ENCODE measurements at regions not wholly inside any gene's neighbourhood (a gene's known extent, or its start where the extent isn't known, plus 50 kb on each side); places are given as distances from the start of the nearest gene placed in this dataset.

- Mint-ChIP-seq H3K27me3 (ENCODE audit: insufficient read depth) (peaks cover 2% of the 10 kb centered on the region; the same call in 1 of the 2 replicates), H3K4me1 (ENCODE audit: low read depth) (peaks cover 56% of the 10 kb centered on the region), H3K27ac (no peak overlapping the region), H3K4me3 (no peak overlapping the region), H3K36me3 (ENCODE audit: low read depth) (0 out of 2 replicates have a peak, but pooled peaks cover 6% of the 10 kb centered on the region), H3K9me3 (no peaks in the 10 kb centered on the region)
- no peak for TF ChIP-seq CTCF (IDR thresholded peaks at IDR 0.05)
- no peak for DNase-seq
Measured at GRCh38 chr3:31102196-31102879, 207.9 kb upstream of the GADL1 start.

GRCh38 chr3:31103181-31103580 lies 208.7 kb upstream of the GADL1 start:
- Mint-ChIP-seq H3K9me3 (no peaks in the 10 kb centered on the region), H3K4me1 (ENCODE audit: low read depth) (peaks cover 56% of the 10 kb centered on the region), H3K27me3 (ENCODE audit: insufficient read depth) (peaks cover 2% of the 10 kb centered on the region; the same call in 1 of the 2 replicates)

GRCh38 chr3:31103623-31104180 lies 209.2 kb upstream of the GADL1 start:
- Mint-ChIP-seq H3K27me3 (ENCODE audit: insufficient read depth) (peaks cover 2% of the 10 kb centered on the region; the same call in 1 of the 2 replicates), H3K4me3 (no peak overlapping the region), H3K36me3 (ENCODE audit: low read depth) (peaks cover 8% of the 10 kb centered on the region; the same call in 1 of the 2 replicates), H3K9me3 (no peaks in the 10 kb centered on the region), H3K4me1 (ENCODE audit: low read depth) (peaks cover 56% of the 10 kb centered on the region), H3K27ac (no peak overlapping the region)
- DNase-seq: no peak
- TF ChIP-seq CTCF (IDR thresholded peaks at IDR 0.05): no peak

More at GRCh38 chr3:31103181-31103580, 208.7 kb upstream of the GADL1 start:
- no peak for DNase-seq
- 0 out of 2 replicates have a peak, but pooled peaks cover 6% of the 10 kb centered on the region for H3K36me3 Mint-ChIP-seq (ENCODE audit: low read depth)
- H3K27ac Mint-ChIP-seq: no peak overlapping the region
- no peak overlapping the region for H3K4me3 Mint-ChIP-seq
- no peak for TF ChIP-seq CTCF (IDR thresholded peaks at IDR 0.05)

GRCh38 chr3:31105011-31105410 lies 210.6 kb upstream of the GADL1 start:
- Mint-ChIP-seq H3K27ac (no peak overlapping the region), H3K4me3 (no peak overlapping the region), H3K36me3 (ENCODE audit: low read depth) (peaks cover 11% of the 10 kb centered on the region), H3K9me3 (no peaks in the 10 kb centered on the region), H3K4me1 (ENCODE audit: low read depth) (peaks cover 56% of the 10 kb centered on the region), H3K27me3 (ENCODE audit: insufficient read depth) (peaks cover 2% of the 10 kb centered on the region; the same call in 1 of the 2 replicates)
- DNase-seq: no peak
- TF ChIP-seq CTCF (IDR thresholded peaks at IDR 0.05): no peak

- H3K36me3 Mint-ChIP-seq (ENCODE audit: low read depth): peaks cover 11% of the 10 kb centered on the region
- peak overlapping the region; percentile 85 for H3K27ac Mint-ChIP-seq
- no peak for TF ChIP-seq CTCF (IDR thresholded peaks at IDR 0.05)
- H3K4me3 Mint-ChIP-seq: peak overlapping the region; percentile 69; the same call in 1 of the 2 replicates
- DNase-seq: peak; percentile 95
- peaks cover 2% of the 10 kb centered on the region; the same call in 1 of the 2 replicates for H3K27me3 Mint-ChIP-seq (ENCODE audit: insufficient read depth)
- no peaks in the 10 kb centered on the region for H3K9me3 Mint-ChIP-seq
- peaks cover 56% of the 10 kb centered on the region for H3K4me1 Mint-ChIP-seq (ENCODE audit: low read depth)
Measured at GRCh38 chr3:31105438-31106077, 211.1 kb upstream of the GADL1 start.
